ENCODE measurements at regions not wholly inside any gene's neighbourhood (a gene's known extent, or its start where the extent isn't known, plus 50 kb on each side); places are given as distances from the start of the nearest gene placed in this dataset.
"Not testable (repeated sequence)": the region's sequence is repeated elsewhere in the genome, so short reads cannot be mapped to it uniquely, and the experiment has no call there.

- not testable (repeated sequence) for TF ChIP-seq CTCF (IDR thresholded peaks at IDR 0.05; ENCODE audit: low read depth, low read length); EZH2phosphoT487 (IDR thresholded peaks at IDR 0.05; ENCODE audit: low read depth)
Observed at GRCh38 chr11:134979089-134979457, 567.0 kb upstream of the B3GAT1 start.
